NCI-H226 (cell line): ENCODE measurements at regions not wholly inside any gene's neighbourhood (a gene's known extent, or its start where the extent isn't known, plus 50 kb on each side); places are given as distances from the start of the nearest gene placed in this dataset.

ENCODE experiments used
- DNase-seq: peaks from one replicate; pipeline ENCODE4 v3.0.0-alpha.2; 2015

DNA sequence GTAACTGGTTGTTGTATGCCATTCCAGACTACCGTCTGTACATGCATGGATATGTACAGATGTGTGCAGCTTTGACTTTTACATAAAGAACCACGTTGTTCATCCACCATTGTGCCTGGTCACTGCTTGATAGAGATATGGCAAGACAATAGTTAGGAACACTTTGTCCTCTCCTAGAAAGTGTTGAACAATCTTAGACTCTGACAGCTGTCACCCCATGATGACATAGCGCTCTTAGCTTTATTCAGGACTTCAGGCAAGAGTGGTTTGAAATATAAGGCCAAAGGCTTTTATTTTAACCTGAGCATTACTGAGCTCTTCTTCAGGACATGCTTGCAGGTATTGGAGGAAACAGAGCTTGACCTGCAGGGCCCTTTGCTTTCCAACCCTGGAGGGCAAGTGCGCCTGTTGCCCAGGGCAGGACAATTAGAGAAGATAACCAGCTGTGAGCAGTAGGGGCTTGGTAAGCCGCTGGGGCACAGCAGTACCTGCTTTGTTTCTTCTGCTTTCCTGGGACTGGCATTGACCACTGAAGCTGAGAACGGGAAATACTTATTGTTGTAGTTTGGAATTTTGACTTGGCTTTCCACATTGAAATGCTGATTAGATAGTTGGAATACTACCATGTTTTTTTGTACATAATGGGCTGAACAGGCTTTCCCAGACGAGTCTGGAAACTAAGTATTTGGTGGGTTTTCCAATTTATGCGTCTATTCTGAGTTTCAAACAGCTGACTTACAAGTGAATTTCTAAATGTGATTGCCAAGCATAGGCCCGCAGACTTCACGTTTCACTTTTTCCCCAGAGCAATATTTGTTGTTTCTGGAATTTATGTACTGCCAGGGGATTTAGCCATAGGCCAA, 51.1 kb downstream of the GARRE1 start:
- no peak for DNase-seq

GRCh38 chr19:34306213-34306661, 51.9 kb downstream of the GARRE1 start:
- no peak for DNase-seq

GRCh38 chr19:34306824-34307223, 52.5 kb downstream of the GARRE1 start:
- no peak for DNase-seq

DNA sequence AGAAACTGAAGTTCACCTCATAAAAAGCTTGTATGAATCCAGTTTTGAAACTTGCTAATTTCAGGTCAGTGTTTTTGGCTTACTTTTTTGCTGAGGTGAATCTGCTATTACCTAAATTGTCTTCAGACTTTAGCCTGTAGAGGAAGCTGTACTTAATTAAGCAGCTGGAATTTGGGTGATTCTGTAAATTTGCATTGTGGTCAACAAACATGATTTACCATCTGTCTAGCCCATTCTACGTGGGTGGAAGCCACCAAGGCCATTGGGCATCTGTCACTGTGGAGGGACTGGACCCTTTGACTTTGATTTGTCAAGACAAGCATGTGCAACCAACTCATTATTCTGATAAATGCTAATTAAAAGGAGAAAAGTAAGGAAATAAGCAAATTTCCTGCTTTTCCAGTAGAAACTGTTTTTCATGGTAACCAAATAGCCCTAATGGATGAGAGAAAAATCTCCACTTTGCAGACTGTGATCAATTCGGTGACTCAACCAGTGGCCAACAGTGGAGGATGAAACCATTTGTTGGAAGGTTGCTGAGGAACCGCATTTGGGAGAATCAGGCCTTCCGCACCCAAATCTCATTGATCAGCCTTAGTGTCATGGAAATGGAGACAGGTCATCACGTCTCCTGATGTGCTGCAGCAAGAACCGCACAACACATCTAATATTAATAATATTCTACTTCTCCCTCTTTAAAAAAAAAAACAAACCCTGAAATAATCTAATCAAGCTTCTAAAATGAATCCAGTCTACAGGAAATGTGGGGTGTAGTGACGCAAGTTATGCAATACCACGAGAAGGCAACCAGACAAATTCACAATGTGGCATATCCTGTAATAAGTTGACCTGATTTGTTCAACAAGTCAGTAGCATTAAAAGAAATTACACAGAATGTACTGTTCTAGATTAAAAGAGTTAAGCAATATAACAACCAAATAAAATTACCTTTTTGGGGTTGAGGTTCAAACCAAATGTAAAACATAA, 54.3 kb downstream of the GARRE1 start:
- no peak for DNase-seq

DNA sequence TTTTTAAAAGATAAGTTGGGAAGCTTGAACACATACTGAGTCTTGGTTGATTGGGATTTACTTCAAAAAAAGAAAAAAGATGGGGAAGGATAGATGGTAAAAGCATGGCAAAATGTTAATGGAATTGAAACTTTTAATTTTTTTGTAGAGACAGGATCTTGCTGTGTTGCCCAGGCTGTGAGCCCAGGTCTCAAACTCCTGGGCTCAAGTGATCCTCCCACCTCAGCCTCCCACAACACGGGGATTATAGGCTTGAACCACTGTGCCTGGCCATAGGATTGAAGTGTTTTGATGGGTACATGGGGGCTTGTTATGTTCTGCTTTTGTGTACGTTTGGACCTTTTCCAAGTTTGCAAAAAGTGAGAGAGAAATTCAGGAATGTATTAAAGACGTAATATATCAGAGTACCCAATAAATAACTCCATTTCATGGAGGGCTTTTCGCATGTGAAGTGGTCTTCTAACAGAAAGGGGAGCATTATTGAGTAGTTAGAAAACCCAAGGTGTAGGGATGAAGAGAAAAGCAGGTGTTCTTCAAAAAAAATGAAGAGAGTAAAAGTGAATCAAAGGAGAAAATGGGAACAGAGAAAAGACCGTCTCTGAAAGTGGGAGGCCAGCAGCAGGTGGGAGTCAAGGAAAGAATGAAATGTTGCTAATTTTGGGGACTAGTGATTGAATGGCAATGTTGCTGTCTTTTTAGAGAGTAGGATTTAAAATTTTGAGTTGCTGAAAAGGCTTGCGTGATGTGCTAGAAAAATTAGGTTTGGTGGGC, 55.2 kb downstream of the GARRE1 start:
- DNase-seq, result no peak

GRCh38 chr19:34310494-34310981, 54.5 kb upstream of the GPI start:
- DNase-seq, result no peak

DNA sequence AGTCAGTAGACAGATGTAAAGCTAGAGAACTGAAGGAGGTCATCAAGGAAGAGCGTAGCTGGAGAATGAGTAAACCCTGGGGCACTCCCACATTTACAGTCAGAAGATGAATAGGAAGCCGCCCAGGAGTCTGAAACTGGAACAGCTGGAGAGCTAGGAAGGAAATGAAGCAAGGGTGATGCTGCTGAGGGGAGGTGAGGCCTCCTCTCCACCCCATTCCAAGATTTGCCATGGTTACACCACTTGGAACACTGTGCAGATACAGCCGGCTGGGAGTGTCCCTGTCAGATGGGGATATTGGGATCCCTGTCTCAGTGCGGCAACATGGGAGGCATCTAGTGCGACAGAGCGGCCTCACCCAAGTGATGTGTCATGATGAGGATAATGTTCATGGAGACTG, 51.8 kb upstream of the GPI start:
- DNase-seq, result peak; percentile 89

DNA sequence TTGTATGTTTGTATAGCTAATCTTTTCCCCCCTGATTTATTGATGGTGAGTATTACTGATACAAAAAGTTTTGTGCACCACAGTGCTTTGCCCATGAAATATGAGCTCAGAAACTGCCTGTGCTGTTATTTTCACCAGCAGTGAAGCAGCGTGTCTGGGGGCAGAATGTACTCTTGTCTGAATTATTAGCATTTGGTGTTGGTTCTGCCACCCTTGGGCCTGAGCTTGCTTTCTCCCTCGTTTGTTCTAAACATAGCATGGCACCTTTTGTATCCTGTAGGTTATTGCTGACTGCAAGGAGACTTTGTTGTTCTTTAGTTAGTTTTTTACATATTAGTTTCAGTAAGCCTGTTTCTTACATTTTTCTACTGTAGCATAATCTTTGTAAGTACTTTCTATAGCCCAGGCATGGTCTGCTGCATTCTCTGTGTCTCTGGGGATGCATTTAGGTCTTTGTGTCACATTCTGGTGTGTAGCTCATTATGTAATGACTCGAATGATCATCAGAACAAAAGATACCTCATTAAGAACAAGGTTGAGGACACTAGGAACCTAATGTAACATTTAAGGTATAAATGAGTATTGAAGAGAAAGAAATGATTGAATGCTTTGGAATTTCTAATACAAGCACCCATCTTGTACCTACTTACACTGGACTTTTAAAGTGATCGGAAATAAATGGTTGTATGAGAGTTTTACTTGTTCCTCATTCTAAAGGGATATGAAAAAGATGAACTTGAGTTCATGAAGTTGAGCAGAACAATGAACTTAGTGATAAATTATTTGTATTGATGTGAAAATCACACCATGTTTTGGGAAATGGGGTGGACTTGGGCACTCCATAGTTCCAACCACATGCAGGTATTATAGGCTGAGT, 50.3 kb upstream of the GPI start:
- DNase-seq, result no peak
